Mammary epithelial cell (primary cell): ENCODE measurements at regions not wholly inside any gene's neighbourhood (a gene's known extent, or its start where the extent isn't known, plus 50 kb on each side); places are given as distances from the start of the nearest gene placed in this dataset.
"Not testable (repeated sequence)": the region's sequence is repeated elsewhere in the genome, so short reads cannot be mapped to it uniquely, and the experiment has no call there.

Source experiments
- EZH2 ChIP-seq: IDR thresholded peaks from 2 replicates; pipeline ENCODE4 v1.6.1; 2012; ENCODE audit warnings: low read length, inconsistent platforms, borderline replicate concordance
- TF ChIP-seq, protein P1 (sequence below), 2 donors: IDR thresholded peaks in 1 of 2; conservative IDR thresholded peaks in 1 of 2; 2 replicates each; pipeline ENCODE4 v1.5.1; 2011 to 2012; ENCODE audit warnings: inconsistent platforms in 2 of 2, low read length in 2 of 2, mild to moderate bottlenecking in 2 of 2, control low read depth in 1 of 2, low read depth in 1 of 2; ENCODE audit not compliant: insufficient read depth in 1 of 2; ENCODE audit errors: extremely low read depth in 1 of 2

DNA sequence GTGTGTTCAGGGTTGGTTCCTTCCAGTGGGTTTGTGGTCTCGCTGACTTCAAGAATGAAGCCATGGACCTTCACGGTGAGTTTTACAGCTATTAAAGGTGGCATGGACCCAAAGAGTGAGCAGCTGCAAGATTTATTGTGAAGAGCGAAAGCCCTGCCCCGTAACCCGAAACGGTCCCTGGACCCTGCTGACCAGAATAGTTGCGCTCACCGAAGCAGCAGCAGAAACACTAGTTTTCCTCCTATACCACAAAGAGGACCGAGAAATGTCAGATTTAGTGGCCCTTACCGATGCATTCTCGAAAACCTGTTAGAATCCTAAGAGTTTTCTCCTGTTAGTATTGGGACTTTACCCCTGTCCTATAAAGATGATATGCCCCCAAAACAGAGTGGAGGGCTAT lies 176.5 kb upstream of the FAM240B start:
- TF ChIP-seq, protein P1, sequence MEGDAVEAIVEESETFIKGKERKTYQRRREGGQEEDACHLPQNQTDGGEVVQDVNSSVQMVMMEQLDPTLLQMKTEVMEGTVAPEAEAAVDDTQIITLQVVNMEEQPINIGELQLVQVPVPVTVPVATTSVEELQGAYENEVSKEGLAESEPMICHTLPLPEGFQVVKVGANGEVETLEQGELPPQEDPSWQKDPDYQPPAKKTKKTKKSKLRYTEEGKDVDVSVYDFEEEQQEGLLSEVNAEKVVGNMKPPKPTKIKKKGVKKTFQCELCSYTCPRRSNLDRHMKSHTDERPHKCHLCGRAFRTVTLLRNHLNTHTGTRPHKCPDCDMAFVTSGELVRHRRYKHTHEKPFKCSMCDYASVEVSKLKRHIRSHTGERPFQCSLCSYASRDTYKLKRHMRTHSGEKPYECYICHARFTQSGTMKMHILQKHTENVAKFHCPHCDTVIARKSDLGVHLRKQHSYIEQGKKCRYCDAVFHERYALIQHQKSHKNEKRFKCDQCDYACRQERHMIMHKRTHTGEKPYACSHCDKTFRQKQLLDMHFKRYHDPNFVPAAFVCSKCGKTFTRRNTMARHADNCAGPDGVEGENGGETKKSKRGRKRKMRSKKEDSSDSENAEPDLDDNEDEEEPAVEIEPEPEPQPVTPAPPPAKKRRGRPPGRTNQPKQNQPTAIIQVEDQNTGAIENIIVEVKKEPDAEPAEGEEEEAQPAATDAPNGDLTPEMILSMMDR (conservative IDR thresholded peaks at IDR 0.05 in 1 of 2, IDR thresholded peaks at IDR 0.05 in 1 of 2; ENCODE audit: extremely low read depth in 1 of 2, insufficient read depth in 1 of 2, low read depth in 1 of 2, low read length in 2 of 2), result not testable (repeated sequence)
- TF ChIP-seq EZH2, result not testable (repeated sequence)
